ENCODE measurements at regions not wholly inside any gene's neighbourhood (a gene's known extent, or its start where the extent isn't known, plus 50 kb on each side); places are given as distances from the start of the nearest gene placed in this dataset.

- TF ChIP-seq CTCF (IDR thresholded peaks at IDR 0.05) (no peak), EZH2 (IDR thresholded peaks at IDR 0.05) (no peak), EZH2phosphoT487 (IDR thresholded peaks at IDR 0.05) (no peak)
Measured at GRCh38 chr2:6113786-6114185, 421.6 kb downstream of the SOX11 start.

Measured in neural progenitor cell (in vitro differentiated cells).